LNCaP clone FGC (cell line): ENCODE measurements at regions not wholly inside any gene's neighbourhood (a gene's known extent, or its start where the extent isn't known, plus 50 kb on each side); places are given as distances from the start of the nearest gene placed in this dataset.
A peak's percentile ranks its signal among the peaks of the same experiment; 100 is the strongest.
"Not testable (repeated sequence)": the region's sequence is repeated elsewhere in the genome, so short reads cannot be mapped to it uniquely, and the experiment has no call there.

ENCODE experiments used
- DNase-seq: peaks from one replicate; pipeline ENCODE4 v3.0.0-alpha.2; 2011; ENCODE audit warnings: low read depth
- H3K4me3 ChIP-seq: 2 replicates; pipeline ENCODE4 v1.5.1; 2011; ENCODE audit warnings: mild to moderate bottlenecking, low read depth, low read length, control low read depth
- TF ChIP-seq, protein P1 (sequence below): IDR thresholded peaks from 2 replicates; pipeline ENCODE4 v1.5.1; 2012; ENCODE audit warnings: mild to moderate bottlenecking; ENCODE audit not compliant: control insufficient read depth, insufficient read depth; ENCODE audit errors: extremely low read depth

DNA sequence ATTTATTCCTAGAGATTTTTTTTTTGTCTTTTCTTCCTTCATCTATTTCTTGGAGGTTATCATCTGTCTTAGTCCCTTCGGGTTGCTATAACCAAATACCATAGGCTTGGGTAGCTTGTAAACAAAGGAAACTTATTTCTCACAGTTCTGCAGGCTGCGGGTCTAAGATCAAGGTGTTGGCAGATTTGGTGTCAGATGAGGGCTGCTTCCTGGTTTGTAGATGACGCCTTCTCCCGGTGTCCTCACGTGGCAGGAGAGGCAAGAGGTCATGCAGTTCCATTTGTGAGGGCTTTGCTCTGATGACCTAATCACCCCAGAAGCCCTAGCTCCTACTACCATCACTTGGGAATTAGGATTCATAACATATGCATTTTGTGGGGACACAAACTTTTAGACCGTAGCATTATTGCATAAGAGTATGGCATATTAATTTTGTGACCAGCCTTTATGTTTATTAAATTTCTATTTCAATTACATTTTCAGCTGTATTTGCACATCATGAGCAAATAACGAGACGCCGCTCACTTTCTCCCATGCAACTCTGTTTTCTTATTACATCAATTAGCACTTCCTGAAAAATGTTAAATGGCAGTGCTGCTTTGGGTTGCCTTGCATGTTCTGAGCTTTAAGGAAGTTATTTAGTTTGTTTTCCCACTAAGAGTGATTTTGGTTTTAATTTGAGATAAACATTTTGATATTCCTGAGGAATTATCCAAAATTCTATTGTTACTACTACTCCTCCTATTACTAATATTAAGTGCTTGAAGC is 246.4 kb upstream of the HDAC4 start:
- H3K4me3 ChIP-seq: no peak overlapping the region
- TF ChIP-seq, protein P1, sequence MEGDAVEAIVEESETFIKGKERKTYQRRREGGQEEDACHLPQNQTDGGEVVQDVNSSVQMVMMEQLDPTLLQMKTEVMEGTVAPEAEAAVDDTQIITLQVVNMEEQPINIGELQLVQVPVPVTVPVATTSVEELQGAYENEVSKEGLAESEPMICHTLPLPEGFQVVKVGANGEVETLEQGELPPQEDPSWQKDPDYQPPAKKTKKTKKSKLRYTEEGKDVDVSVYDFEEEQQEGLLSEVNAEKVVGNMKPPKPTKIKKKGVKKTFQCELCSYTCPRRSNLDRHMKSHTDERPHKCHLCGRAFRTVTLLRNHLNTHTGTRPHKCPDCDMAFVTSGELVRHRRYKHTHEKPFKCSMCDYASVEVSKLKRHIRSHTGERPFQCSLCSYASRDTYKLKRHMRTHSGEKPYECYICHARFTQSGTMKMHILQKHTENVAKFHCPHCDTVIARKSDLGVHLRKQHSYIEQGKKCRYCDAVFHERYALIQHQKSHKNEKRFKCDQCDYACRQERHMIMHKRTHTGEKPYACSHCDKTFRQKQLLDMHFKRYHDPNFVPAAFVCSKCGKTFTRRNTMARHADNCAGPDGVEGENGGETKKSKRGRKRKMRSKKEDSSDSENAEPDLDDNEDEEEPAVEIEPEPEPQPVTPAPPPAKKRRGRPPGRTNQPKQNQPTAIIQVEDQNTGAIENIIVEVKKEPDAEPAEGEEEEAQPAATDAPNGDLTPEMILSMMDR: no peak
- DNase-seq: no peak

DNA sequence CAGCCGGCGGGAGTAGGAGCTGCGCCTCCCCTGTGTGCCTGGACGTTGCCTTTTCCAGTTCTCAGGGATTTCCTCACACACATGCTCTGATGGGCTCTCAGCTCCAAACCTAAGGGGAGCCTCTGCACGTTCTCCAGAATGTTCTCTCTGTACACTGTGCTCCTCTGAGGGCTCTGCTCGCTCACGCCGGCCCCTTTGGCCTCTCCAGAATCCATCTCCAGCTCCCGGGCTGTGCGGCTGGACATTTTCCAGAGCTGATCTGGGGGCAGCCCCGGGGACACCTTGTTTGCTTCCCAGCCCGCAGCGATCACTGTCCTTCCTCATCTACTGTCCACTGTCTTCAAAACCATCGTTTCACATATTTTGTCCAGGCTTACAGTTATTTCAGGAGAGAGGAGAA is 245.4 kb upstream of the HDAC4 start:
- TF ChIP-seq, protein P1: no peak

DNA sequence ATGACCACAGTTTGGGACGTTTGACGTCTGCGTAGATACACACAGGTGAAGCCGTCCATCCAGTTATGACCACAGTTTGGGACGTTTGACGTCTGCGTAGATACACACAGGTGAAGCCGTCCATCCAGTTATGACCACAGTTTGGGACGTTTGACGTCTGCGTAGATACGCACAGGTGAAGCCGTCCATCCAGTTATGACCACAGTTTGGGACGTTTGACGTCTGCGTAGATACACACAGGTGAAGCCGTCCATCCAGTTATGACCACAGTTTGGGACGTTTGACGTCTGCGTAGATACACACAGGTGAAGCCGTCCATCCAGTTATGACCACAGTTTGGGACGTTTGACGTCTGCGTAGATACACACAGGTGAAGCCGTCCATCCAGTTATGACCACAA is 243.8 kb upstream of the HDAC4 start:
- DNase-seq: not testable (repeated sequence)

More for the DNA sequence above, 245.4 kb upstream of the HDAC4 start:
- DNase-seq: no peak
- H3K4me3 ChIP-seq: no peak overlapping the region

DNA sequence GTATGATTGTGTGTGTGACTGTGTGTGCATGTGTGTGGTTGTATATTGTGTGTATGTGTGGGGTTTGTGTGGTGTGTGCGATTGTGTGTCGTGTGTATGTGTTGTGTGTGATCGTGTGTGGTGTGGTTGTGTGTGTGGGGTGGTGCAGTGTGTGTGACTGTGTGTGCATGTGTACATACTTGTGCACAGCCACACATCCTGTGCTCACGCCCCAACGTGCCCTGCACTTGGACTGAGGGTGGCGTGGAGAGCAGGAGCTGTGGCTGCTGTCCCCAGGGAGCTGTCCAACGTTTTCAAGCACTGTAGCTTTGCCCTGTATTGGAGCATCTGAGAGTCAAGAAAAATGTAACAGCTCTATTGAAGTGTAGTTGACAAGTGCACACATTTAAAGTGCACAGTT is 243.2 kb upstream of the HDAC4 start:
- H3K4me3 ChIP-seq: no peak overlapping the region
- DNase-seq: peak; percentile 14
- TF ChIP-seq, protein P1: no peak

More for the DNA sequence above, 243.8 kb upstream of the HDAC4 start:
- H3K4me3 ChIP-seq: not testable (repeated sequence)

DNA sequence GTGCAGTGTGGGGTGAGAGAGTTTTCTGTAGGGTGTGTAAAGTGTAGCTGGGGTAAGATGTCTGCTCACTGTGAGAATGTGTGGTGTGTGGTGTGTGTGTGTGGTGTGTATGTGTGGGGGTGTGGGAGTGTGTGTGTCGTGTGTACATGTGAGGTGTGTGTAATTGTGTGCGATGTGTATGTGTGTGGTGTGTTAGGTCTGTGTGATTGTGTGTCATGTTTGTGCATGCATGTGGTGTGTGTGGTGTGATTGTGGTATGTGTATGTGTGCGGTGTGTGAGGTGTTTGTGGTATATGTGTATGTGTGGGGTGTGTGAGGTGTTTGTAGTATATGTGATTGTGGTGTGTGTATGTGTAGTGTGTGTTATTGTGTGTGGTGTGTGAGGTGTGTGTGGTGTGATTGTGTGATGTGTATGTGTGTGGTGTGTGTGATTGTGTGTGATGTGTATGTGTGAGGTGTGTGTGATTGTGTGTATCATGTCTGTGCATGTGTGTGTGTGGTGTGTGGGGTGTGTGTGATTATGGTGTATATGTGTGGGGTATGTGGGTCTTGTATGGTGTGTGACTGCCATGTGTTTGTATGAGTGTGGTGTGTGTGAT is 241.7 kb upstream of the HDAC4 start:
- H3K4me3 ChIP-seq: no peak overlapping the region
- TF ChIP-seq, protein P1: no peak
- DNase-seq: no peak

DNA sequence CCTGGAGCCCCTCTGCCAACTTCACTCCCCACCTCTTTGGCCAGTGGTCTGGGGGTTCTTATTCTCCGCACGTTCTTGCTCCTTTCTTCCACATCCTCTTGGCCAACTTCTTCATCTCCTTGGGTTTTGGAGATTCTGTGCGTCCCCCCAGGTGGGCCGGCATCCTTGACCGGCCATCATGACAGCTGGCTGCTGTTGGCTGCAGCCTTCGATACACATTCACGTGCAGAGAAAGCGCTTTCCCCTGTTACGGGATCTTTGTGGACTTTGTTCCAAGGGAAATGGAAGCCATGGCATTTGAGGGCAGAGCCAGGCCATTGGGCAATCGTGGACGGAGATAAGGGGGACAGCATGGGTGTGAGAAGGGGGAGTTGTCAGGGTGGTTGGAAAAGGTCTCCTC is 241.1 kb upstream of the HDAC4 start:
- H3K4me3 ChIP-seq, DNase-seq: not testable (repeated sequence)

DNA sequence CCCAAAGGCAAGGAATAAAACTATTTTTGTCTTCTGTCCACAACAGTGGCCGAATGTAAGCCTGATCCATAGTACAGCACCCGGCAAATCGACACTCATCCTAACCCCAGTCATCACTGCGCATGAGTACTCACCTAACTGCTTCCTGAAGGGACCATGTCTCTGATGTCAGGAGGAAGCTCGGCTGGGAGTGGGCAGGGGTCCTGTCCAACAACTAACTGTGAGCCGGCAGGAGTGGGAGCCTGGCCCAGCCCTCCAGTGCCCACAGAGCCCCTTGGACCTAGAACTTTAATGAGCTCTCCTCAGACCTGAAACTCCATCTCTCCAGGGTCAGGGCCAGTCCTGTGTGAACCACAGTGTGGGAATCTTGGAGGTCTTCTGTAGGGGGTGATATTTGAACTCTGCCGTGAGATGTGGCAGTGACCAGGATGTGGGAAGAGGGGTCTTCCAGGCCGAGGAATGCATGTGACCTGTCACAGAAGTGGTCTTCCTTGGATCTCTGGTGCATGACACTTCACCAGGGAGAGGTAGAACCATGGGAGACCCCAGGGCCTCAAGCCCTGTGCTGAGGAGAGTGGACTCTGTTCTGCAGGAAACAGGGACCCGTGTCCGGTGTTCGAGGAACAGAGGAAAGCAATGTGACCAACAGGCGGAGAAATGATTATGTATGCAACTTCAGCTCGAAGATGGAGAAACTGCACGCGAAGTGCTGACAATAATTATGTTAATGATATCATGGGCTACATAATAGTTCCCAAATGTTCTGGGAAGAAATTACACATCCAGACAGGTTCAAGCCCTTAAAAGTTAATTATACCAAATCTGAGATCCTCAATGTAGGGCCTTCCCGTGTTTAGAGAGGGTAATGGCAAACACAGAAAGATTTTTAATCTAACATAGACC is 240.1 kb upstream of the HDAC4 start:
- no peak for DNase-seq
- no peak overlapping the region for H3K4me3 ChIP-seq
- TF ChIP-seq, protein P1: no peak

DNA sequence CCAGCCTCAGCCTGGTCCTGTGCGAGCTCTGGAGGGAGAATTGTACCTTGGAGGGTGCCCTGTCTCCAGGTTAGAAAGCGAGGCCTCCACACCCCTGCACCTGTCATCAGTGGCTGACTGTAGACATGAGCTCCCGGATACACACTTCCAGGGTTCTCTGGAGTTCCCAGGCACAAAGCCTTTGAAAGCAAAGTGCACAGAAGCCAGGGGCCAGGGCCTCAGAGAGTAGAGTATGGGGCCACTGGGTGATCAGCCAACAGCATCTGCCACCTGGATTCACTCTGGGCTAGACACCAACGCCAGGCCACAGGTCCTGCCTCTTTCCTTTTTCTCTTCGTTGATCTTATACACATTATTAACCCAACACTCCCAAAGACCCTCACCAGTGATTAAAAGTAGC is 239.4 kb upstream of the HDAC4 start:
- TF ChIP-seq, protein P1: no peak
- no peak for DNase-seq
- H3K4me3 ChIP-seq: no peak overlapping the region
